Activated T-helper 2 cell treated with anti-CD3 and anti-CD28 coated beads, Interferon-gamma antibody, Interleukin-2, Interleukin-4, amounts not matched to agents 10 μg/mL and 5 μg/mL and 100 μg/mL, durations not matched to agents 14 hours and 24 hours and 36 hours (primary cell): ENCODE measurements at regions not wholly inside any gene's neighbourhood (a gene's known extent, or its start where the extent isn't known, plus 50 kb on each side); places are given as distances from the start of the nearest gene placed in this dataset.

ENCODE experiments used
- DNase-seq: peaks from one replicate; pipeline ENCODE4 v3.0.0; 2021; ENCODE audit warnings: low spot score
- H3K27ac Mint-ChIP-seq: one replicate; pipeline ENCODE4 v1.8.0; 2021; ENCODE audit warnings: mixed read lengths
- H3K27me3 Mint-ChIP-seq: one replicate; pipeline ENCODE4 v1.8.0; 2021; ENCODE audit warnings: low read depth, mixed read lengths
- H3K36me3 Mint-ChIP-seq: one replicate; pipeline ENCODE4 v1.8.0; 2021; ENCODE audit warnings: low read depth, mixed read lengths
- H3K4me1 Mint-ChIP-seq: one replicate; pipeline ENCODE4 v1.8.0; 2021; ENCODE audit warnings: low read depth, mixed read lengths
- H3K4me3 Mint-ChIP-seq: one replicate; pipeline ENCODE4 v1.8.0; 2021; ENCODE audit warnings: low read depth, mild to moderate bottlenecking, moderate library complexity, mixed read lengths
- H3K9me3 Mint-ChIP-seq: one replicate; pipeline ENCODE4 v1.8.0; 2021; ENCODE audit warnings: mixed read lengths
- intact Hi-C: fragments of 100-400 bp; cut with micrococcal nuclease; formaldehyde crosslinking; loops from one replicate; pipeline ENCODE4 v1.15.1; 2023

DNA sequence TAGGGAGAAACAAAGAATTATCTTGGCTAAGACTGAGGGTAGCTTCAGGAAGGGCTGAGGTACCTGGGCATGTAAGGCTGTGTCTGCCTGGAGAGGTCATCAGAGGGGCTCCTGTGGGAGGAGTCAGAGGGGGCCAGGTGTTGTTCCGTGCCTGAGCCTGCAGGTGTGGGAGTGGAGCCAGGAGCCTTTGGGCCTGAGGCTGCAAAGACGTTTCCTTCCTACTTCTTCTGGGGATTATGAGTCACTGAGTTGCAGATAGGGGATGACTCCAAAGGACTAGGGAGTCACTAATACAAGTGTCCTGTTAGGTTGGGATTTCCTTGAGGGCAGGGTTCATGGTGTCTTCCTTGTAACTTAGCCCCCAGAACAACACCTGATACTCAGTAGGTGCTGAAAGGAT is 391.1 kb downstream of the ARHGEF28 start:
- H3K4me1 Mint-ChIP-seq = no peaks in the 10 kb centered on the region
- DNase-seq = no peak
- H3K27me3 Mint-ChIP-seq = peaks cover 6% of the 10 kb centered on the region
- H3K36me3 Mint-ChIP-seq = no peaks in the 10 kb centered on the region
- H3K9me3 Mint-ChIP-seq = no peaks in the 10 kb centered on the region
- no peak overlapping the region for H3K4me3 Mint-ChIP-seq
- no peak overlapping the region for H3K27ac Mint-ChIP-seq
- intact Hi-C loops = no loop called here

DNA sequence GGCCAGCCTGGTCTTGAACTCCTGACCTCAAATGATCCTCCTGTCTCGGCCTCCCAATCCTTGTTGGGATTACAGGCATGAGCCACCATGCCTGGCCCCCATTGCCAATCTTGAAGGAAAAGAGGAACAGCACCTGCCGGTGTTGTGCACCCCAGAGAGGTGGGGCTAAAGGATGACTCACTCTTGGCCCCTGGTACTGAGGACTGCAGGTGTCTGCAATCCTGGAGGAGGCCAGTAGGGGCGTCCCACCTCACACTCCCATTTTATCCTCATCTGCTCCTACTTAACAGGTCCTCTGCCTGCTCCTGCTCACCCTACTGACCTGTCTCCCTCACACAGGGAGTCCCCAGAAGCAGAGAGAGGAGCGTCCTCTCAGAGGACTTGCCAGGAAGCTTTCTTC is 390.4 kb downstream of the ARHGEF28 start:
- peaks cover 8% of the 10 kb centered on the region for H3K27me3 Mint-ChIP-seq
- intact Hi-C loops = no loop called here

DNA sequence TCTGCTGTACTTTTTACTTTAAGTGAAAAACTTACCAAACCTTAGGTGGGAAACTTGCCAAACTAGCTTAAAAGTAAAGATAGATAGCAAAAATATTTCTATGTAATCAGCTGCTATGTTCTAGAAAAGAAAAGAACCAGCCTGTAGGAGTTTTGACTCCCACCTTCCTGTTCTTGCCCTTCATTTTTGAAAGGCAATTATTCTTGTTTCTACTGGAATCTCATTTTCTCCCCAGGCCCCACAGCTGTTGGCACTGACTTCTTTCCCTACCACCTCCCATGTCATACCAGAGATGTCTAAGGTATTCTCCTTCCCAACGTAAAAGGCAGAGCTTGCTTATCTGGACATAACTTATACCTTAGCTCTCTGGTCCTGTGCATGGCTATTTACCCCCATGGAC is 389.7 kb downstream of the ARHGEF28 start:
- Mint-ChIP-seq H3K9me3 (no peaks in the 10 kb centered on the region), H3K27me3 (peaks cover 8% of the 10 kb centered on the region), H3K4me3 (no peak overlapping the region), H3K27ac (no peak overlapping the region), H3K36me3 (no peaks in the 10 kb centered on the region), H3K4me1 (no peaks in the 10 kb centered on the region)
- intact Hi-C loops = no loop called here
- DNase-seq = no peak

More for the DNA sequence above, 390.4 kb downstream of the ARHGEF28 start:
- Mint-ChIP-seq H3K27ac (no peak overlapping the region), H3K4me3 (no peak overlapping the region), H3K9me3 (no peaks in the 10 kb centered on the region), H3K4me1 (no peaks in the 10 kb centered on the region), H3K36me3 (no peaks in the 10 kb centered on the region)
- DNase-seq = no peak

DNA sequence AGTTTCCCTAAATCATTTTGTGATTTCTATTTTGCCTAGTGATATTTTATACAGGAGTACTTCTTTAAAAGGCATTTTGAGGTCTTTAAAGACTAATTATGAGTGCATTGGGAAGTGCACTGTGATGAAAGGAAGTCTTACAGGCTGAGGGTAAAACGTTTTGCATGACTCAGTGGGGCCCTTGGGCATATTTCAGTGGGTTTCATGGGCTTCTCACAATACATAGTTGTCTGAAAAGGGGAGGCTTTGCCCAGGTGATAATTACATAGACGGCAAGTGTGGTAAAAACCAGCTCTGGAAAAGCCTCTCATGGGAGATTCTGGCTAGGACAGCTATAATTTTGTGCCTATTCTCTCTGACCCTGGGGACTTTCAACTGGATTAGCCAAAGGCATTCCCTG is 387.2 kb downstream of the ARHGEF28 start:
- peaks cover 6% of the 10 kb centered on the region for H3K27me3 Mint-ChIP-seq
- H3K4me1 Mint-ChIP-seq = no peaks in the 10 kb centered on the region
- no peaks in the 10 kb centered on the region for H3K9me3 Mint-ChIP-seq
- H3K36me3 Mint-ChIP-seq = no peaks in the 10 kb centered on the region
- no peak overlapping the region for H3K27ac Mint-ChIP-seq
- no peak for DNase-seq
- no peak overlapping the region for H3K4me3 Mint-ChIP-seq
- intact Hi-C loops = no loop called here

DNA sequence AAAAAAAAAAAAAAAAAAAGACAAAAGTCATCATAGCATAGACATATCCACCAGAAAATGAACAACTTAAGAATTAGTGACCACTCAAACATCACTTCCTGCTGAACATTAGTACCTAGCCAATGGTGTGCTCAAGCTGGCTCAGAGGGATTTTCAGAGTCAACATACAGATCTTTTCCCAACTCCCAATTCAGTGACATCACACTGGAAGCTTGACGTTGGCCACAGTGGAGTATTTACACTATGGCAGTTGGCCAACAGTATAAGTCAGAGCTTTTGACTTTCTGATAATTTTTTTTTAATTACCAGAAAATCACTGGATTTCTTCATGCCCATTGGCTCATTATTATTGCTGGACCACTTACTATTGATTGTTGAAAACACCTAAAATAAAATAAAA is 383.5 kb downstream of the ARHGEF28 start:
- H3K4me3 Mint-ChIP-seq = no peak overlapping the region
- peaks cover 9% of the 10 kb centered on the region for H3K27me3 Mint-ChIP-seq
- no peak overlapping the region for H3K27ac Mint-ChIP-seq
- no peaks in the 10 kb centered on the region for H3K36me3 Mint-ChIP-seq
- intact Hi-C loops = no loop called here
- H3K9me3 Mint-ChIP-seq = no peaks in the 10 kb centered on the region
- H3K4me1 Mint-ChIP-seq = no peaks in the 10 kb centered on the region
- DNase-seq = no peak

DNA sequence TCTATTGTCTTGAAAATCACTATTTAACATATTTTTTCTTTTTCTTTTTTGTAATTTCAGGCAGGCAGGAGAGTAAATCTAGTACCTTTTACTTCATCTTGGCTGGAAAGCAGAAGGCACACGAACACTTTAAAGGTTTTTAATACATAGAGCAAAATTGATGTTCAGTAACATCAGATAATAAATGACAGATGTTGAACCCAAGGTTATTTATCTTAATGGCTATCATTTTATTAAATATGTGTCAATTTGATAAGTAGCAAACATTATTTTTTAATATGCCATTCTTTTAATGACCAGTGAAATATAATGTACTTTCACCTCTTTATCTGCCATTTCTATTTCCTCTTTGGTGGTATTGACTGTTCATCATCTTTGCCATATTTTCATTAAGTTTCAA is 381.2 kb downstream of the ARHGEF28 start:
- intact Hi-C loops = no loop called here

DNA sequence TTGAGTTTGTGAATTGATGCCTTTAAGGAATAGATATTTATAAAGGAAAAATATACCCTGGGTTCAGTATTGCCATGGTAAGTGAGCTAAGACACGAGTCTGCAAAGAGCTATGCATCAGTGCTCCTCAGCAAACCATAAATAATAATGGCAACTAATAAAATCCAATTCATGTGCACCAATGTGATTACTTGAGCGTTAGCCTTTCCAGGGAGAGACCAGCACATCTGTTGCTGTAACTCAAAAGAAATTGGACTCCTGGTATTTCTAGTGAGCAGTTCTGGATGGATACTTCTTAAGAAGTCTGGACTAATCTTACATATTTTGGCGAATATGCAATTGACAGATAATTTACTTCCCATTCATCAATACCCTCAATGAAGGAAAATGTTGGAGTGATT is 373.3 kb downstream of the ARHGEF28 start:
- no peak for DNase-seq
- intact Hi-C loops = no loop called here
- Mint-ChIP-seq H3K27ac (no peak overlapping the region), H3K36me3 (no peaks in the 10 kb centered on the region), H3K9me3 (no peaks in the 10 kb centered on the region), H3K4me3 (no peak overlapping the region), H3K27me3 (peaks cover 16% of the 10 kb centered on the region), H3K4me1 (no peaks in the 10 kb centered on the region)

More for the DNA sequence above, 381.2 kb downstream of the ARHGEF28 start:
- no peak overlapping the region for H3K27ac Mint-ChIP-seq
- no peaks in the 10 kb centered on the region for H3K9me3 Mint-ChIP-seq
- H3K4me1 Mint-ChIP-seq = no peaks in the 10 kb centered on the region
- no peaks in the 10 kb centered on the region for H3K36me3 Mint-ChIP-seq
- no peak overlapping the region for H3K4me3 Mint-ChIP-seq
- peaks cover 9% of the 10 kb centered on the region for H3K27me3 Mint-ChIP-seq
- no peak for DNase-seq

DNA sequence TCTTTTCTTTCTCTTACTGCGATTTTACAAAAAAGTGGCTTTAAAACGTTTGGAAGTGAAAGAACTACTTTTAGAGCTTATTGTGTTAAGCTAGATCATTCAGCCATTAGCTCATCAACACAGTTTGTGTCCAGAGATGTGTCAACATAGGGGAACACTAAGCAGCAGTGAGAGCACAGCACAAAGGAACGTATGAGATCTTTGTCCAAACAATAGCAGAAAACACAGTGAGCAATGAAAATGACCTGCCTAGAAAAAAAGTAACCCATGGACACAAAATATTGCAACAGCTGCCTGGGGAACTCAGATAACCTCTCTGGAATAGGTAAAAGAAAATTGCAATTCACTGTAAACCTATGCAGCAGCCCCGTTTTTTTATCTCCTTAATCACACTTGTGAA is 372.5 kb downstream of the ARHGEF28 start:
- intact Hi-C loops = no loop called here
- Mint-ChIP-seq H3K36me3 (no peaks in the 10 kb centered on the region), H3K27me3 (peaks cover 16% of the 10 kb centered on the region), H3K27ac (no peak overlapping the region), H3K9me3 (no peaks in the 10 kb centered on the region), H3K4me1 (no peaks in the 10 kb centered on the region), H3K4me3 (no peak overlapping the region)
- DNase-seq = no peak

DNA sequence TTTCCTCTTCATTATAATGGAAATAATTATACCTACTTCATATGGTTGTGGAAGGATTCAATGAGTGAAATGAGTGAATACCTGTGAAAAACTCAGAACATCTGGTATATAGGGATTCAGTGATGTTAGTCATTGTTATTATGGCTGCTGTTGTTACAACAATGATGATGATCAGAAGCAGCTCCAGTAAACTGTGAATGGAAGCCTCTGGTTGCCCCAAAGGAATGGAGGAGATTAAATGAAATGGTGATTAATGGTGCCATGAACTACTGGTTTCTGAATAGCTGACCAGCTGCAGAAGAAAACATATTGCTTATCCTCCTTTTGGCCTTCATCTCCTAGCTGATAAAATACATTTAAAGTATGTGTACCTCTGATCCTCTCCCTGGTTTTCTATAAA is 372.0 kb downstream of the ARHGEF28 start:
- no peaks in the 10 kb centered on the region for H3K36me3 Mint-ChIP-seq
- intact Hi-C loops = no loop called here
- no peaks in the 10 kb centered on the region for H3K9me3 Mint-ChIP-seq
- H3K27ac Mint-ChIP-seq = no peak overlapping the region
- no peaks in the 10 kb centered on the region for H3K4me1 Mint-ChIP-seq
- no peak overlapping the region for H3K4me3 Mint-ChIP-seq
- no peak for DNase-seq
- H3K27me3 Mint-ChIP-seq = peaks cover 16% of the 10 kb centered on the region

DNA sequence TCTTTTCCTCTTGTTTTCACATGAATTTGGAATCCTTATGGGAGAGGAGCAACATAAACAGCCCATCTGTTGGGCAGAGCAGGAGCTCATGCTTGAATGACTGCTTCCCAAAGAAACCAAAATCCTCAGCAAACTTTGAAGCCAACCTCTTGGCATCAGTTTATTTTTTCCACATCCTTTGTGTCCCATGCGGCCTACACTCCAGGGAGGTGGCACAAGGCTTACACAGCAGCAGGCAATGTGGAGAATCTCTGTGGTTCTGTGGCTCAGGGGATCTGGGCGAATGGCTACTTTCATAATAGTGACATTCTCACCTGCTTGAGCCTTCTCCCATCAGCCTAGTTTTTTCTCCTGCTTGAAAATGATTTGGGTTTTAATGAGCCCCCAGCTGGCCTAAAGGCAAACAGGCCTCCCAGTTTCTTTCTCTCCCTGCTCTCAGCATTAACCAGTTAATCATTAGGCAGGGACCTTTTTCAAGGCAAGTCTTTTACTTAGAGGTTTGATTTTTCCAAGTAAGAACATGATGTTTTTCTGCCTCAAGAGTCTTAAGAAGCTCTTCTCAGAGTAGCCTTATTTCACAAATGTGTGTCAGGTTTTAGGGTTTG is 370.3 kb downstream of the ARHGEF28 start:
- Mint-ChIP-seq H3K4me1 (no peaks in the 10 kb centered on the region), H3K4me3 (no peak overlapping the region), H3K9me3 (no peaks in the 10 kb centered on the region), H3K36me3 (no peaks in the 10 kb centered on the region), H3K27me3 (peaks cover 16% of the 10 kb centered on the region), H3K27ac (no peak overlapping the region)
- intact Hi-C loops = no loop called here
- DNase-seq = no peak

DNA sequence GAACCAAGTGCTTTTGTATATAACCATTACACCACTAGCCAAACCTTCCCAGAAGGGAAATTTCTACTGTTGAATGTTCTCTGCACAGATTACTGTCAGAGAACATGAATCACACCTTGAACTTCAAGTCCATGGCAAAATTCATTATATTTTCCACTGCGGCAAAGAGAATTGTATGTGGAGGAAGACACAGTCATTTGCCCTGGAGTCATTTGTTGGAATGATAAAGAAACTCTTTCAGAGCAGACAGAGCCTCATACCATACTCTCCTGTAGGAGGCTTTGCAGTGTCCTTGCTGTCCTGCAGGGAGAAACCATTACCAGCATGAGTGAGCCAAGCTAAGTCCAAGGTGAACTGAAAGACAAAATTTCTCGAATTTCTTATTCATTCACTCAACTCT is 369.0 kb downstream of the ARHGEF28 start:
- Mint-ChIP-seq H3K36me3 (no peaks in the 10 kb centered on the region), H3K4me3 (no peak overlapping the region), H3K9me3 (no peaks in the 10 kb centered on the region), H3K27ac (no peak overlapping the region), H3K27me3 (peaks cover 17% of the 10 kb centered on the region), H3K4me1 (no peaks in the 10 kb centered on the region)
- intact Hi-C loops = no loop called here
- no peak for DNase-seq
